PFSK-1 (cell line): ENCODE measurements at regions not wholly inside any gene's neighbourhood (a gene's known extent, or its start where the extent isn't known, plus 50 kb on each side); places are given as distances from the start of the nearest gene placed in this dataset.

ENCODE experiments used
- FOXP2 ChIP-seq: optimal IDR thresholded peaks from 2 replicates; pipeline ENCODE3; 2011; ENCODE audit warnings: borderline replicate concordance, control low read depth, inconsistent platforms; ENCODE audit not compliant: insufficient read depth; ENCODE audit errors: extremely low read length, extremely low read depth
- POLR2AphosphoS5 ChIP-seq: IDR thresholded peaks from 2 replicates; pipeline ENCODE4 v1.6.1; 2012; ENCODE audit warnings: low read depth, mild to moderate bottlenecking, control low read depth, low read length, moderate library complexity
- REST ChIP-seq, 2 experiments: IDR thresholded peaks; 2 replicates each; pipeline versions ENCODE4 v1.6.1 to v1.8.0; 2011 to 2012; ENCODE audit warnings: low read depth in 2 of 2, low read length in 2 of 2, control low read depth in 1 of 2, inconsistent platforms in 1 of 2, mild to moderate bottlenecking in 1 of 2, moderate library complexity in 1 of 2; ENCODE audit not compliant: insufficient read depth in 1 of 2
- SIN3A ChIP-seq: IDR thresholded peaks from 2 replicates; pipeline ENCODE4 v1.6.1; 2012; ENCODE audit warnings: mild to moderate bottlenecking, low read length, moderate library complexity, borderline replicate concordance; ENCODE audit not compliant: insufficient read depth
- TAF1 ChIP-seq: IDR thresholded peaks from 2 replicates; pipeline ENCODE4 v1.6.1; 2012; ENCODE audit warnings: low read length, control low read depth, borderline replicate concordance; ENCODE audit not compliant: insufficient read depth

DNA sequence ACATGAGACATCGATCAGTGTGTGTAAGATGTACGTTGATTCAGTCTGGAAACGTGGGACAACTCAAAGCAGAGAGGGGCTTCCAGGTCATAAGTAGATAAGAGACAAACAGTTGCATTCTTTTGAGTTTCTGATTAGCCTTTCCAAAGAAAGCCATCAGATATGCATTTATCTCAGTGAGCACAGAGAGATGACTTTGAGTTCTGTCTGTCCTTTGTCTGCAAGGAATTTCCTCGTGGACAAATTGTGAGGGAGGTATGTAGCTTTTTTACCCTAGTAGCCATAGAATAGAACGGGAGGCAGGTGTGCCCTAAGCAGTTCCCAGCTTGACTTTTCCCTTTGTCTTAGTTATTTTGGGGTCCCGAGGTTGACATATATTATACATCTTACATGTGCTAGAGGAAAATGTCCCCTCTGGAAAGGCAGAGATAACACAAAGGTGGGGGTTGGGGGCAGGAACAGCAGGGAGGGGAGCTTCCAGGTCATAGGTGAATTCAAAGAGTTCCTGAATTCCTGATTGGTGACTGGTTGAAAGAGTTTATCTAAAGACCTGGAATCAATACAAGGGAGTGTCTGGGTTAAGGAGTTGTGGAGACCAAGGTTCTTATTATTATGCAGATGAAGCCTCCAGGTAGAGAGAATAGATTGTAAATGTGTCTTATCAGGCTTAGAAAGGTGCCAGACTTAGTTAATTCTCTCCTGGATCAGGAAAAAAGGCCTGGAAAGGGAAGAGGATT is 237.0 kb downstream of the NFATC2 start:
- TF ChIP-seq TAF1 (no peak), FOXP2 (no peak), REST (IDR thresholded peaks at IDR 0.05; ENCODE audit: insufficient read depth in 1 of 2, low read depth in 2 of 2, low read length in 2 of 2) (no peak), SIN3A (no peak)

DNA sequence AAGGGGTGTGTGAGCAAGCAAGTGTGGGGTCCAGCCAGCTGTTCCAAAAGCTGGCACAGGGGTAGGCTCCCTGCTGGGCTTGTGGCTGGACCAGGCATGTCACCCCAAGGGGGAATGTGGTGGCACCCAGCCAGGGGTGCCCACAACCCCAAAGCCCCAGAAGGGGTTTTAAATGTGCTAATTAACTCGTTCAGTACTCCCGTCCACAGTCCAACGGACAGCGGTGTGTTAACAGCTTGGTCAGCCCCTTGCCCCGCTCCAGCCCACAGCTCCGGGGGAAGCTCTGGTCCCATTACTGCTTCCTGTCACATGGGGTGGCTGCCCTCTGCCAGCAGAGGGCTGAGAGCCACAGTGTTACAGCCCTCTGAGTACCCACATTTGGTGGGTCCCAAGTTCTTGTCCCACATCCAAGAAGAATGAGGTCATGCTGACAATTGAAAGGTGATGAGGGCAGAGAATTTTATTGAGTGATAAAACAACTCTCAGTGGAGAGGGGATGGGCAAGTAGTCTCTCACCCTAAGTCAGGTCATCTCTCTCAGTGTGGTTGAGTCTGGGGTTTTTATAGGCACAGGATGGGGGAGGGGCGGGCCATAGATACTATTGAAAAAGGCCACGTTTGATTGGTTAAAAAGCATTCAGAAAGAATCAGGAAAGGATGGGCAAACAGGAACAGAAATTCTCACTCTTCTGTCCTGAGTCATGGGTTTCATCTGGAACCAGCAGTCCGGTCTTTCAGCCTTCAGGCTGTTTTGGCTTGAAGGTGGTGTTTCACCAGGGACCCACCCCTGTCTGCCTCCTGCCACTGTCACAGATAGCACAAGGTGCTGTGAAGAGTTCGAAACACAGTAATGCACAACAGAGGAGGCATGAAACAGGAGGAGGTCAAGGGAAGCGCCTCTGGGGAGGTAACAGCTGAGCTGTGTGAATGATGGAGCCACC is 238.5 kb downstream of the NFATC2 start:
- TF ChIP-seq SIN3A = no peak
- no peak for TF ChIP-seq FOXP2
- no peak for TF ChIP-seq TAF1
- no peak for TF ChIP-seq POLR2AphosphoS5
- TF ChIP-seq REST (IDR thresholded peaks at IDR 0.05; ENCODE audit: insufficient read depth in 1 of 2, low read depth in 2 of 2, low read length in 2 of 2) = no peak

DNA sequence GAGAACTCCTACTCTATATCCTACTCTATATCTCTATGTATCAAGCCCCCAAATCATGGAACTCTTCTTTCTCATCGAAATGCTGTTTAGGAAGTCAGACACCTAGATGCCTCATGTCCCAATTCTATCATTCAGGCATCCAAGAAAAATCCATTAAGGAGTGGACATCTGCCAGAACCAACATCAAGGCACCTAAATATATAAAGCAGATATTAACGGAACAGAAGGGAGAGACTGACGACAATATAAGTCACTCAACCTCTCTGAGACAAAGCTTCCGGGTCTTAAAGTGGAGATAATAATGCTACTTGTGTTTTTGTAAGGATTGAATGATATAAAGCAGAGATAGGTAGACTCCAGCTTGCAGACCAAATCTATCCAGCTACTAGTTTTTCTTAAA is 241.5 kb downstream of the NFATC2 start:
- TF ChIP-seq POLR2AphosphoS5 (no peak), REST (IDR thresholded peaks at IDR 0.05; ENCODE audit: insufficient read depth in 1 of 2, low read depth in 2 of 2, low read length in 2 of 2) (no peak), FOXP2 (no peak), TAF1 (no peak), SIN3A (no peak)

DNA sequence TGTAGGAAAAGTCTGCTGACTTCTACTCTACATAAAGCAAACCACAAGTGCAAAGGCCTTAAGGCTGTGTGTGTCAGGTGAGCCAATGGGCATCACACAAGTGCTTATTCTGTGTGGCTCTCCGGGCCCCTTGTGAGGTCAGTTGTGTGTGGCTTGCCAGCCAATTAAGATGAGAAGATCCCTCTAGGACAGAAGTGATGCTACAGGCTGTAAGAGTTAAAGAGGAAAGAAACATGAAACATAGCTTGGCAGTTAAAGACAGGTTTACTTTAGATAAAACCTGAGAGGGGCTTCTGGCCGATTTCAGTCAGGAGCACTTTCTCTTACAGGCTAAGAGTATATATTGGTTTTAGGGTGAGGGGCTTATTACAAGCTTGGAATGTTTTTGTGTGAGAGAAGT is 242.4 kb downstream of the NFATC2 start:
- TF ChIP-seq SIN3A (no peak), REST (IDR thresholded peaks at IDR 0.05; ENCODE audit: insufficient read depth in 1 of 2, low read depth in 2 of 2, low read length in 2 of 2) (no peak), TAF1 (no peak), POLR2AphosphoS5 (no peak), FOXP2 (no peak)
